NCI-H526 treated with DMSO at 0.1 percent for 48 hours (cell line): ENCODE measurements at regions not wholly inside any gene's neighbourhood (a gene's known extent, or its start where the extent isn't known, plus 50 kb on each side); places are given as distances from the start of the nearest gene placed in this dataset.
"Not testable (repeated sequence)": the region's sequence is repeated elsewhere in the genome, so short reads cannot be mapped to it uniquely, and the experiment has no call there.

Experiments used
- DNase-seq: peaks from one replicate; lab custom pipeline; 2025; lab: John Stamatoyannopoulos, UW

DNA sequence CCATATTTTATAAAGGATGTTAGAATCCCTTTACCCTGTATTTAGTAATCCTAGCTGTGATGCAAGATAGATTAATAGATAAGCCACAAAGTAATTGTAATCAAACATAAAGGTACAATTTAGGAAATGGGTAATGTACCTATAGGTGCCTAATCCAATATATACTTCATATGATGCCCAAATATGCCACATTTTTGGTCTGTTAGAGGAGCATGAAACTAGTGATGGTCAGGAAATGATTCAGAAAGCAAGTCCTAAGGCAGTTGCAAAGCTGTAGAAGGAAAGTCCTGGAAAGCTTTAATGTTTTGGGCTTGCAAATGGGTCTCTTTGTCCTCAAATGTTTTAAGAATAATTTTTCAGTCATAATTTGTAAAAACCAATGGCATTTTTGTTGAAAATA, 76.6 kb upstream of the PTPRK start:
- DNase-seq = no peak

- DNase-seq = no peak
Observed at GRCh38 chr6:128595544-128595943, 75.1 kb upstream of the PTPRK start.

- no peak for DNase-seq
Observed at GRCh38 chr6:128586095-128586494, 65.7 kb upstream of the PTPRK start.

- no peak for DNase-seq
Observed at GRCh38 chr6:128580224-128581110, 60.1 kb upstream of the PTPRK start.

DNA sequence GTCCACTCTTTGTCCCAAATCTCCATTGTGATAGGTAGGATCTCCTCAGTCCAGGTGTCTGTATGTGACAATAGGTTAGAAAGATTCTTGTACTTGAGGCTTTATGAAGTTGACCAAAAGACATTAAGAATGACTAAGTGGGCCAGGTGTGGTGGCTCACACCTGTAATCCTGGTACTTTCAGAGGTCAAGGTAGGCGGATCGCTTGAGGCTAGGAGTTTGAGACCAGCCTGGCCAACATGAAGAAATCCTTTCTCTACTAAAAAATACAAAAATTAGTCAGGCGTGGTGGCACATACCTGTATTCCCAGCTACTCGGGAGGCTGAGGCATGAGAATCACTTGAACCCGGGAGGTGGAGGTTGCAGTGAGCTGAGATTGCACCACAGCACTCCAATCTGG, 54.9 kb upstream of the PTPRK start:
- not testable (repeated sequence) for DNase-seq

DNA sequence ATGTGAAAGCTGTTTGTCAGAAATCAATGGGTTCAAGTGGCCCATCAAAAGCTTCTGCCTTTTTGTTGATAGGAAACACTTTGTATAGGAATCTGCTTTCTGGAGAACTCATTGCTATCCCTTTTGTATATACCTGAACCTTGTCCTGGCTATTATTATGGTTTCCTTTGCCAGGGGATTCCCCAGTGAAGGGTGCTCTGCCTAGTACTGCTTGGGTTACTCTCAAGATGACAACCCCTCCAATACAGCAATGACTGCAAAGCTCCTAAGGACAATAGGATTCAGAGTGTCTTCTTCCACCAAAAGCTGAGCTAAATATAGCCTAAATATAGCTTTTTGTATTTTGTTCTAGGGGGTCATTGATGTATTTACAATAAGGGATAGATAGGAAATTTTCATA, 54.0 kb upstream of the PTPRK start:
- no peak for DNase-seq

DNA sequence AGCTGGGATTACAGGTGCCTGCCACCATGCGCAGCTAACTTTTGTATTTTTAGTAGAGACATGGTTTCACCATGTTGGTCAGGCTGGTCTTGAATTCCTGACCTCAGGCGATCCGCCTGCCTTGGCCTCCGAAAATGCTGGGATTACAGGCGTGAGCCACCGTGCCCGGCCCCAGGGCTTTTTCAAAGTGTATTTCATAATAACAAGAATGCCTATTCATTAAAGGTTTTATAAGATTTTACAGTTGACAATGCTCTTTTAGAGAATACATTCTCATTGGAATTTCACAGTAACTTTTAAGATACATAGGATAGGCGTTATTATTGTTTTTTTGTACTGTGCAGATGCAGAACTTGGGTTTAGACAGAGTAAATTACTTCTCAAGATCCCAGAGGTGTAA, 52.6 kb upstream of the PTPRK start:
- DNase-seq = no peak

DNA sequence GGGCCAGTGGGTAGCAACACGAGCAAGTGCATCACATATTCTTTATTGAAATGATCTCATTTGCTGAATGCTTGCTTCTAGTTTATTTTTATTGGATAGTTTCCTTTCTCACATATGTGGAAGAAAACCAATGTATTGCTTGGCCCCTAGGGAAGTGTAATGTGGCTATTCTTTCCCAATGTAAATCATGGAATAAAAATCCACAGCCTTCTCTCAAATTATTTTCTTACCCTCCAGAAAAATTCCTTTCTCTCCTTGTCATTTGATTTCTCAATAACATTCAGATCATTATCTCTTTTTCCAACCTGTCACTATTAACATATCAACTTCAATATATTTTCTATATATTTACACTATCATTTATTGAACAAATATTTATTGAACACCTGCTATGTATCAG, 51.9 kb upstream of the PTPRK start:
- no peak for DNase-seq

- DNase-seq = no peak
Observed at GRCh38 chr6:128570680-128571063, 50.3 kb upstream of the PTPRK start.

DNA sequence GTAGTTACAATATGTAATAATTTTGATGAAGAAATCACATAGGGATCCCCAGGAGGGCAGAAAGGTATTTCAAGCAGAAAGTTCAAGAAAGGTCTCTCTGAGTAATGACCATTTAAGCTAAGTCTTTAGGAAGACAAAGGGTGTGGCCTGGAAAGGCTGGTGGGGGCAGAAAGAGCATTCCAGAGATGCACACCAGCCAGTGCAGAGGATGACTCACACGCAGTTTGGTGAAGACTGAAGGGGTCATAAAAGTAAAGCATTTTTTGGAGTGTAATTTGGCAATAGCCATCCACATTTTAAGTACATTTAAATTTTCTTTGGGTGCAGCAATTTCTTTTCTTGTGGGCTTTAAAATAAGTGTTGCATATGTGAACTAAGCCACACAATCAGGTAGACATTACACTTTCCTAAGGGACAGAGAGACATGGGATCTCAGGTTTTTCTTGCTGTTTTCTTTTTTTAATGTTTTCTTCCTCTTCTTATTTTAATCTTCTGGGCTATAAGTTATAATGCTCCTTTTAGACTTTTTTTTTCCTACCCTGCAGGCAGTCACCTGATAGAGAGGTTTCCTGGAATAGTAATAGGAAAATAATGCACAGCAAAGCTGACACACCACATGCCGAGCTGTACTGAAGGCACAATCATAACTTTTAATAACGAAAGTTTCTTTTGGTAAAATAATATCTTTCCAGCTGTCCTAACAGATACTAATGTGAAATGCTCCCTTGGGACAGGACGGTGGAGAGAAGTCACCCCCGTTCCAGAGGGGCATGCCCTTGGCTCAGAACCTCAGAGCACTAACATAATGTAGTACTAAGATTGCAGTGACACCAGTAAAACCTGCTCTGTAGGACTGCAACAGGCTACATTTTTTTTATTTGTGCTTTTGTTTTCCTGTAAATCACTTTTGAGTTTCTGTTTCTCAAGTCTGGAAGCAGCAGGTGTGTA, 49.6 kb upstream of the PTPRK start:
- DNase-seq = no peak
